ENCODE measurements at regions not wholly inside any gene's neighbourhood (a gene's known extent, or its start where the extent isn't known, plus 50 kb on each side); places are given as distances from the start of the nearest gene placed in this dataset.

DNA sequence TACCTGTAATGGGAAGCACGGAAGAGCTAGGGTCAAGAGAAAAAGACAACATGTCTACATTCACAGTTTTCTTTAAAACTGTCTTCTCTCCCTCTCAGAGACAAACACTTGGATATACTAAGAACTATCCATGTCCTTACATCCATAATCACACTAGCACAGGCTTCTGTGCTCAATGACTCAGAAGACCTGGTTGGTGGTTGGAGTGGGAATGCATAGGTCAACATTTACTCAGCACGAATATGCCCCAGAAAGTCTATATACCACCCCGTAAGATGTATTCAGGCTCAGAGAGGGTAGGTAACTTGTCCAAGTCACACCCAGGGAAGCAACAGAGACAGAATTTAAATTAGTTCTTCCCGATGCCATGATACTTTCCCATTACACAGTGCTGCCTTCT, 891.1 kb downstream of the TUSC7 start:
- ATAC-seq: no peak
- TF ChIP-seq ISL1 (CRISPR knock-in tag; IDR thresholded peaks at IDR 0.05) (no peak), GLIS3 (CRISPR knock-in tag; IDR thresholded peaks at IDR 0.05) (no peak), ZNF565 (CRISPR knock-in tag; conservative IDR thresholded peaks at IDR 0.05; ENCODE audit: low read depth) (no peak)

DNA sequence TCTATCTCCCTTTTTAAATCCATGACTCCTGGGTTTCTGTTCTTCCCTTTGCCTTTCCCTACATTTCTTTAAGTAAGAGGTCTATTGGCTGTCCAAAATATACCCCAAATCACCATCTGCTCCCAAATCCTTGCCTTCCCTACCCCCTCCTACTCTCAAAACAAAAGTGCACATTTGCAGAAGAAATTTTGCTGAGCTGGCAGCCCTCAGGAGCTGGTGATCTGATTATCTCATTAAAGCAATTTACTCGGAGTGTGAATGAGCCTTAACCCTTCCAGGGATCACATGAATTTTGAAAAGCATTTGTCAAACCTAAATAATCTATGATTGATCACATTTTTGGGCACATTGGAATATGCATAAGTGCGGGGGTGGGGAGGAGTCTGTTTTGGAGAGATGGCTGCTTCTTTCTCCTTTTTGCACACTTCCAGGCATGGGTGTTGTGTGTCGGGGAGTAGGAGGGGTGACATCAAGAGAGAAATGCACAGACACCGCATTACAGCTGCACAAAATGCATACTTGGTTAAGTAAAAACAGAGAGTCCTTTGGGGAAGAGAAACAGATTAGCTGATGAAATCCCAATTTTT, 892.6 kb downstream of the TUSC7 start:
- no peak for ATAC-seq
- TF ChIP-seq RARB (CRISPR knock-in tag; IDR thresholded peaks at IDR 0.05) (no peak), OSR1 (CRISPR knock-in tag; IDR thresholded peaks at IDR 0.05) (no peak), ZFP3 (CRISPR knock-in tag; IDR thresholded peaks at IDR 0.05) (no peak), BACH2 (CRISPR knock-in tag; IDR thresholded peaks at IDR 0.05; ENCODE audit: borderline replicate concordance) (no peak), CSDC2 (CRISPR knock-in tag; IDR thresholded peaks at IDR 0.05) (no peak), ZNF565 (CRISPR knock-in tag; conservative IDR thresholded peaks at IDR 0.05; ENCODE audit: low read depth) (no peak)
- TF ChIP-seq, protein P1, sequence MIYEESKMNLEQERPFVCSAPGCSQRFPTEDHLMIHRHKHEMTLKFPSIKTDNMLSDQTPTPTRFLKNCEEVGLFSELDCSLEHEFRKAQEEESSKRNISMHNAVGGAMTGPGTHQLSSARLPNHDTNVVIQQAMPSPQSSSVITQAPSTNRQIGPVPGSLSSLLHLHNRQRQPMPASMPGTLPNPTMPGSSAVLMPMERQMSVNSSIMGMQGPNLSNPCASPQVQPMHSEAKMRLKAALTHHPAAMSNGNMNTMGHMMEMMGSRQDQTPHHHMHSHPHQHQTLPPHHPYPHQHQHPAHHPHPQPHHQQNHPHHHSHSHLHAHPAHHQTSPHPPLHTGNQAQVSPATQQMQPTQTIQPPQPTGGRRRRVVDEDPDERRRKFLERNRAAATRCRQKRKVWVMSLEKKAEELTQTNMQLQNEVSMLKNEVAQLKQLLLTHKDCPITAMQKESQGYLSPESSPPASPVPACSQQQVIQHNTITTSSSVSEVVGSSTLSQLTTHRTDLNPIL (CRISPR knock-in tag; IDR thresholded peaks at IDR 0.05; ENCODE audit: low read depth): no peak
- TF ChIP-seq, protein P2, sequence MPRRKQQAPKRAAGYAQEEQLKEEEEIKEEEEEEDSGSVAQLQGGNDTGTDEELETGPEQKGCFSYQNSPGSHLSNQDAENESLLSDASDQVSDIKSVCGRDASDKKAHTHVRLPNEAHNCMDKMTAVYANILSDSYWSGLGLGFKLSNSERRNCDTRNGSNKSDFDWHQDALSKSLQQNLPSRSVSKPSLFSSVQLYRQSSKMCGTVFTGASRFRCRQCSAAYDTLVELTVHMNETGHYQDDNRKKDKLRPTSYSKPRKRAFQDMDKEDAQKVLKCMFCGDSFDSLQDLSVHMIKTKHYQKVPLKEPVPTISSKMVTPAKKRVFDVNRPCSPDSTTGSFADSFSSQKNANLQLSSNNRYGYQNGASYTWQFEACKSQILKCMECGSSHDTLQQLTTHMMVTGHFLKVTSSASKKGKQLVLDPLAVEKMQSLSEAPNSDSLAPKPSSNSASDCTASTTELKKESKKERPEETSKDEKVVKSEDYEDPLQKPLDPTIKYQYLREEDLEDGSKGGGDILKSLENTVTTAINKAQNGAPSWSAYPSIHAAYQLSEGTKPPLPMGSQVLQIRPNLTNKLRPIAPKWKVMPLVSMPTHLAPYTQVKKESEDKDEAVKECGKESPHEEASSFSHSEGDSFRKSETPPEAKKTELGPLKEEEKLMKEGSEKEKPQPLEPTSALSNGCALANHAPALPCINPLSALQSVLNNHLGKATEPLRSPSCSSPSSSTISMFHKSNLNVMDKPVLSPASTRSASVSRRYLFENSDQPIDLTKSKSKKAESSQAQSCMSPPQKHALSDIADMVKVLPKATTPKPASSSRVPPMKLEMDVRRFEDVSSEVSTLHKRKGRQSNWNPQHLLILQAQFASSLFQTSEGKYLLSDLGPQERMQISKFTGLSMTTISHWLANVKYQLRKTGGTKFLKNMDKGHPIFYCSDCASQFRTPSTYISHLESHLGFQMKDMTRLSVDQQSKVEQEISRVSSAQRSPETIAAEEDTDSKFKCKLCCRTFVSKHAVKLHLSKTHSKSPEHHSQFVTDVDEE (CRISPR knock-in tag; IDR thresholded peaks at IDR 0.05): no peak
- TF ChIP-seq, protein P3, sequence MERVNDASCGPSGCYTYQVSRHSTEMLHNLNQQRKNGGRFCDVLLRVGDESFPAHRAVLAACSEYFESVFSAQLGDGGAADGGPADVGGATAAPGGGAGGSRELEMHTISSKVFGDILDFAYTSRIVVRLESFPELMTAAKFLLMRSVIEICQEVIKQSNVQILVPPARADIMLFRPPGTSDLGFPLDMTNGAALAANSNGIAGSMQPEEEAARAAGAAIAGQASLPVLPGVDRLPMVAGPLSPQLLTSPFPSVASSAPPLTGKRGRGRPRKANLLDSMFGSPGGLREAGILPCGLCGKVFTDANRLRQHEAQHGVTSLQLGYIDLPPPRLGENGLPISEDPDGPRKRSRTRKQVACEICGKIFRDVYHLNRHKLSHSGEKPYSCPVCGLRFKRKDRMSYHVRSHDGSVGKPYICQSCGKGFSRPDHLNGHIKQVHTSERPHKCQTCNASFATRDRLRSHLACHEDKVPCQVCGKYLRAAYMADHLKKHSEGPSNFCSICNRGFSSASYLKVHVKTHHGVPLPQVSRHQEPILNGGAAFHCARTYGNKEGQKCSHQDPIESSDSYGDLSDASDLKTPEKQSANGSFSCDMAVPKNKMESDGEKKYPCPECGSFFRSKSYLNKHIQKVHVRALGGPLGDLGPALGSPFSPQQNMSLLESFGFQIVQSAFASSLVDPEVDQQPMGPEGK (CRISPR knock-in tag; IDR thresholded peaks at IDR 0.05; ENCODE audit: borderline replicate concordance): no peak
- TF ChIP-seq, protein P4, sequence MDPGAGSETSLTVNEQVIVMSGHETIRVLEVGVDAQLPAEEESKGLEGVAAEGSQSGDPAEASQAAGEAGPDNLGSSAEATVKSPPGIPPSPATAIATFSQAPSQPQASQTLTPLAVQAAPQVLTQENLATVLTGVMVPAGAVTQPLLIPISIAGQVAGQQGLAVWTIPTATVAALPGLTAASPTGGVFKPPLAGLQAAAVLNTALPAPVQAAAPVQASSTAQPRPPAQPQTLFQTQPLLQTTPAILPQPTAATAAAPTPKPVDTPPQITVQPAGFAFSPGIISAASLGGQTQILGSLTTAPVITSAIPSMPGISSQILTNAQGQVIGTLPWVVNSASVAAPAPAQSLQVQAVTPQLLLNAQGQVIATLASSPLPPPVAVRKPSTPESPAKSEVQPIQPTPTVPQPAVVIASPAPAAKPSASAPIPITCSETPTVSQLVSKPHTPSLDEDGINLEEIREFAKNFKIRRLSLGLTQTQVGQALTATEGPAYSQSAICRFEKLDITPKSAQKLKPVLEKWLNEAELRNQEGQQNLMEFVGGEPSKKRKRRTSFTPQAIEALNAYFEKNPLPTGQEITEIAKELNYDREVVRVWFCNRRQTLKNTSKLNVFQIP (CRISPR knock-in tag; IDR thresholded peaks at IDR 0.05; ENCODE audit: borderline replicate concordance, low read depth): no peak

DNA sequence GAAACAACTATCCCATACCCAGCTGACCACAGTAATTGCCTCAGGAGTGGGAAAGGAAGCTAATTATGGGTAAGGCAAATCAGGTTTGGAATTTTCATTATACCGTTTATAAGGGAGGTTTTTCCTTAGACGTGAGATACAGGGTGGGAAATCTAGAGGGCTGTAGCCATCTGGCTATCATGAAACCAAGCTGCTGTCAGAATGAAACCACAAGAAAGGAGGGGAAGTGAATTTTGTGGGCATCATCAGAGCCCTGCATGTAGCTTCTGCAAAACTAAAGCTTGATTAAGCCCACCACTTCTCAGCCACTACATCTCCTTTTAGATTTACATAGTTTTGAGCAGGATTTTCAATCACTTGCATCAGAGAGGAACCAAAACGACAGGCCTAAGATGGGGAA, 893.5 kb downstream of the TUSC7 start:
- TF ChIP-seq GLIS3 (CRISPR knock-in tag; IDR thresholded peaks at IDR 0.05) (no peak), TCF4 (CRISPR knock-in tag; IDR thresholded peaks at IDR 0.05; ENCODE audit: borderline replicate concordance) (no peak), ZFP30 (CRISPR knock-in tag; IDR thresholded peaks at IDR 0.05) (no peak), ISL1 (CRISPR knock-in tag; IDR thresholded peaks at IDR 0.05) (no peak), OSR1 (CRISPR knock-in tag; IDR thresholded peaks at IDR 0.05) (no peak), ZNF8 (CRISPR knock-in tag; IDR thresholded peaks at IDR 0.05) (no peak), ZNF565 (CRISPR knock-in tag; conservative IDR thresholded peaks at IDR 0.05; ENCODE audit: low read depth) (no peak), RARB (CRISPR knock-in tag; IDR thresholded peaks at IDR 0.05) (no peak), ARNTL (CRISPR knock-in tag; IDR thresholded peaks at IDR 0.05; ENCODE audit: borderline replicate concordance, low read depth) (no peak)
- TF ChIP-seq, protein P5, sequence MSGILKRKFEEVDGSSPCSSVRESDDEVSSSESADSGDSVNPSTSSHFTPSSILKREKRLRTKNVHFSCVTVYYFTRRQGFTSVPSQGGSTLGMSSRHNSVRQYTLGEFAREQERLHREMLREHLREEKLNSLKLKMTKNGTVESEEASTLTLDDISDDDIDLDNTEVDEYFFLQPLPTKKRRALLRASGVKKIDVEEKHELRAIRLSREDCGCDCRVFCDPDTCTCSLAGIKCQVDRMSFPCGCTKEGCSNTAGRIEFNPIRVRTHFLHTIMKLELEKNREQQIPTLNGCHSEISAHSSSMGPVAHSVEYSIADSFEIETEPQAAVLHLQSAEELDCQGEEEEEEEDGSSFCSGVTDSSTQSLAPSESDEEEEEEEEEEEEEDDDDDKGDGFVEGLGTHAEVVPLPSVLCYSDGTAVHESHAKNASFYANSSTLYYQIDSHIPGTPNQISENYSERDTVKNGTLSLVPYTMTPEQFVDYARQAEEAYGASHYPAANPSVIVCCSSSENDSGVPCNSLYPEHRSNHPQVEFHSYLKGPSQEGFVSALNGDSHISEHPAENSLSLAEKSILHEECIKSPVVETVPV (CRISPR knock-in tag; IDR thresholded peaks at IDR 0.05): no peak
- TF ChIP-seq, protein P4 (CRISPR knock-in tag; IDR thresholded peaks at IDR 0.05; ENCODE audit: borderline replicate concordance, low read depth): no peak
- peak; percentile 37; the same call in 1 of the 3 replicates for ATAC-seq

Data from SK-N-SH treated with all-trans-retinoic acid at 6 μM for 48 hours (cell line).